H9 (cell line): ENCODE measurements at regions not wholly inside any gene's neighbourhood (a gene's known extent, or its start where the extent isn't known, plus 50 kb on each side); places are given as distances from the start of the nearest gene placed in this dataset.

ENCODE experiments used
- DNase-seq: peaks from one replicate; pipeline ENCODE4 v3.0.0-alpha.2; 2017
- H2AFZ ChIP-seq: one replicate; pipeline ENCODE4 v1.6.1; 2013; ENCODE audit warnings: mild to moderate bottlenecking, low read length, control low read depth, moderate library complexity
- H2AK5ac ChIP-seq: 2 replicates; pipeline ENCODE4 v1.6.1; 2013; ENCODE audit warnings: low read length, control low read depth, mixed read lengths; ENCODE audit not compliant: insufficient read length
- H2BK120ac ChIP-seq: one replicate; pipeline ENCODE4 v1.6.1; 2013; ENCODE audit warnings: low read depth, mild to moderate bottlenecking, low read length, control low read depth, inconsistent platforms; ENCODE audit not compliant: poor library complexity, severe bottlenecking
- H2BK12ac ChIP-seq: 2 replicates; pipeline ENCODE4 v1.6.1; 2013; ENCODE audit warnings: low read length, control low read depth, mixed read lengths, low read depth; ENCODE audit not compliant: insufficient read length
- H2BK15ac ChIP-seq: 2 replicates; pipeline ENCODE4 v1.6.1; 2013; ENCODE audit warnings: low read depth, low read length, control low read depth
- H2BK20ac ChIP-seq: one replicate; pipeline ENCODE4 v1.6.1; 2013; ENCODE audit warnings: low read depth, mild to moderate bottlenecking, low read length, control low read depth, inconsistent platforms; ENCODE audit not compliant: poor library complexity, severe bottlenecking
- H2BK5ac ChIP-seq: 2 replicates; pipeline ENCODE4 v1.6.1; 2013; ENCODE audit warnings: low read length, control low read depth, mixed read lengths; ENCODE audit not compliant: insufficient read length
- H3K14ac ChIP-seq: 2 replicates; pipeline ENCODE4 v1.6.1; 2013; ENCODE audit warnings: low read length, control low read depth; ENCODE audit not compliant: insufficient read depth
- H3K18ac ChIP-seq: 2 replicates; pipeline ENCODE4 v1.6.1; 2013; ENCODE audit warnings: low read depth, mild to moderate bottlenecking, mixed read lengths, low read length, control low read depth; ENCODE audit not compliant: insufficient read length
- H3K23ac ChIP-seq: 2 replicates; pipeline ENCODE4 v1.6.1; 2013; ENCODE audit warnings: low read length, control low read depth, mixed read lengths, low read depth; ENCODE audit not compliant: insufficient read length
- H3K23me2 ChIP-seq: 2 replicates; pipeline ENCODE4 v1.6.1; 2013; ENCODE audit warnings: low read depth, mild to moderate bottlenecking, mixed read lengths, low read length, control low read depth; ENCODE audit not compliant: insufficient read length, poor library complexity, severe bottlenecking
- H3K27ac ChIP-seq: 2 replicates; pipeline ENCODE4 v1.5.1; 2013; ENCODE audit warnings: low read length, control low read depth, mixed read lengths, low read depth; ENCODE audit not compliant: insufficient read length
- H3K27me3 ChIP-seq: 2 replicates; pipeline ENCODE4 v1.6.1; 2013; ENCODE audit warnings: low read length, control low read depth, inconsistent platforms; ENCODE audit not compliant: insufficient read depth
- H3K4ac ChIP-seq: 2 replicates; pipeline ENCODE4 v1.6.1; 2013; ENCODE audit warnings: low read depth, mild to moderate bottlenecking, control low read depth, inconsistent platforms, low read length, moderate library complexity
- H3K4me1 ChIP-seq: 2 replicates; pipeline ENCODE4 v1.6.1; 2013; ENCODE audit warnings: low read length, control low read depth, inconsistent platforms; ENCODE audit not compliant: insufficient read depth
- H3K4me2 ChIP-seq: 2 replicates; pipeline ENCODE4 v1.6.1; 2013; ENCODE audit warnings: low read length, control low read depth, mixed read lengths; ENCODE audit not compliant: insufficient read length, insufficient read depth
- H3K56ac ChIP-seq: 2 replicates; pipeline ENCODE4 v1.6.1; 2013; ENCODE audit warnings: low read depth, mild to moderate bottlenecking, mixed read lengths, low read length, control low read depth; ENCODE audit not compliant: insufficient read length
- H3K79me1 ChIP-seq: 2 replicates; pipeline ENCODE4 v1.6.1; 2013; ENCODE audit warnings: low read depth, mild to moderate bottlenecking, moderate library complexity, low read length, control low read depth, inconsistent platforms; ENCODE audit not compliant: insufficient read depth, poor library complexity, severe bottlenecking
- H3K79me2 ChIP-seq: 2 replicates; pipeline ENCODE4 v1.6.1; 2013; ENCODE audit warnings: low read length, control low read depth, inconsistent platforms; ENCODE audit not compliant: insufficient read depth
- H3K9ac ChIP-seq: 2 replicates; pipeline ENCODE4 v1.6.1; 2013; ENCODE audit warnings: low read length, control low read depth, mixed read lengths; ENCODE audit not compliant: insufficient read length; ENCODE audit errors: extremely low read depth
- H3K9me3 ChIP-seq: one replicate; pipeline ENCODE4 v1.6.1; 2013; ENCODE audit warnings: low read depth, low read length, inconsistent platforms; ENCODE audit not compliant: control insufficient read depth
- H3T11ph ChIP-seq: one replicate; pipeline ENCODE4 v1.6.1; 2013; ENCODE audit warnings: mild to moderate bottlenecking, low read length, control low read depth, inconsistent platforms
- H4K20me1 ChIP-seq: one replicate; pipeline ENCODE4 v1.6.1; 2013; ENCODE audit not compliant: control insufficient read depth, insufficient read length, insufficient read depth
- H4K5ac ChIP-seq: 2 replicates; pipeline ENCODE4 v1.6.1; 2013; ENCODE audit warnings: low read depth, mild to moderate bottlenecking, mixed read lengths, low read length, control low read depth; ENCODE audit not compliant: insufficient read length
- H4K8ac ChIP-seq: replicated peaks from 2 replicates; pipeline ENCODE4 v1.6.1; 2013; ENCODE audit warnings: low read length, control low read depth, mixed read lengths, low read depth; ENCODE audit not compliant: insufficient read length
- H4K91ac ChIP-seq: 2 replicates; pipeline ENCODE4 v1.6.1; 2013; ENCODE audit warnings: low read depth, mild to moderate bottlenecking, moderate library complexity, mixed read lengths, low read length, control low read depth; ENCODE audit not compliant: insufficient read length
- H3K27ac Mint-ChIP-seq, 3 experiments: 2 replicates in 2 of 3; 3 replicates in 1 of 3; pipeline ENCODE4 v1.8.0; 2020 to 2021; ENCODE audit warnings: mixed read lengths in 3 of 3, mild to moderate bottlenecking in 1 of 3, moderate library complexity in 1 of 3
- H3K27me3 Mint-ChIP-seq: 2 replicates; pipeline ENCODE4 v1.8.0; 2021; ENCODE audit warnings: low read depth, mild to moderate bottlenecking, moderate library complexity, mixed read lengths
- H3K36me3 Mint-ChIP-seq, 3 experiments: 2 replicates in 2 of 3; 3 replicates in 1 of 3; pipeline ENCODE4 v1.8.0; 2020 to 2021; ENCODE audit warnings: low read depth in 3 of 3, mixed read lengths in 3 of 3; ENCODE audit not compliant: insufficient read depth in 1 of 3
- H3K4me1 Mint-ChIP-seq, 2 experiments: 2 replicates each; pipeline ENCODE4 v1.8.0; 2020; ENCODE audit warnings: mixed read lengths in 2 of 2
- H3K4me3 Mint-ChIP-seq, 2 experiments: 2 replicates in 1 of 2; 3 replicates in 1 of 2; pipeline ENCODE4 v1.8.0; 2020 to 2021; ENCODE audit warnings: mild to moderate bottlenecking in 2 of 2, mixed read lengths in 2 of 2, moderate library complexity in 1 of 2
- H3K9me3 Mint-ChIP-seq, 2 experiments: 2 replicates in 1 of 2; 3 replicates in 1 of 2; pipeline ENCODE4 v1.8.0; 2020; ENCODE audit warnings: mild to moderate bottlenecking in 2 of 2, mixed read lengths in 2 of 2, moderate library complexity in 1 of 2
- WGBS: extraction: QIAGEN DNeasy Blood & Tissue Kit; methylation state at CpG from one replicate; pipeline ENCODE4 v1.1.7; 2013; ENCODE audit warnings: missing lambda C conversion rate, low lambda C conversion rate, mixed read lengths; ENCODE audit not compliant: insufficient read length; ENCODE audit errors: extremely low coverage; 5-methylcytosine and 5-hydroxymethylcytosine counted together
- TF ChIP-seq, protein P1 (sequence below): fragments of 200-600 bp; sonication (generic); conservative IDR thresholded peaks from 3 replicates; pipeline ENCODE4 v1.8.0; 2021; ENCODE audit warnings: antibody characterized with exemption, mild to moderate bottlenecking

DNA sequence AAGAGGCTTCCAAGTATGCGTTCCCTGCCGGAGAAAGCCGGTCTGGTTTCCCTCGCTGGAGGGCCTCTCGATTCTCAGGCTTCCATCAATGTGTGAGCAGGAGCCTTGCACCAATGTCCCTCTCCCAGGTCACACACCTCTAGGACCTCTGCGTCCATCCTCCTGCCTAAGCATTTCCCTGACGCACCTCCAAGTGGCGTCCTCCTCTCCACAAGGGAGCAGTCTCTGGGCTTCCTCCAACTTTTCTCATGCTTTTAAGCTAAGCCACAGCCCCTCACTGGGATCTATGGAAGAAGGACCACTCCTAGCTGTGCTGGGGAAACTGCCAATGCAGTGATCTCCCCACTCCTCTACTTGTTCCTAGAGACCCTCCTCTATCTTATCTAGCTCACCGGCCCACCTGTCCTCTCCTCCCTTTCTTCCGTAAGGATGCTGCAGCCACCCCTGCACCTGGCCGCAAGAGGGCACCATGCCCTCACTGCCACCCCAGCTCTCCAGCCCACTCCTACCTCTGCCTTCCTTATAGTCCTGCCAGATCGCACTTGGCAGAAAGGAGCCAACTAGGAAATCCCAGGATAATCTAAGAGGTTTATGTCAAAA, 258.7 kb downstream of the LRFN2 start:
- DNase-seq: peak; percentile 89
- H3K79me1 ChIP-seq: no peaks in the 10 kb centered on the region
- peaks cover 5% of the 10 kb centered on the region; the same call in 1 of the 2 replicates for H3K4me1 ChIP-seq
- no peak overlapping the region for H2AK5ac ChIP-seq
- H3K14ac ChIP-seq: no peak overlapping the region
- Mint-ChIP-seq H3K27ac (peak overlapping the region in 2 of 3 experiments; percentile 50 to 83; a peak in 4 of 7 replicates), H3K27me3 (peaks cover 35% of the 10 kb centered on the region), H3K4me3 (peak overlapping the region in 1 of 2 experiments; percentile 6; a peak in 2 of 5 replicates), H3K9me3 (no peaks in the 10 kb centered on the region), H3K4me1 (peaks cover 62 to 69% of the 10 kb centered on the region in 2 experiments), H3K36me3 (no peaks in the 10 kb centered on the region)
- H3K56ac ChIP-seq: no peak overlapping the region
- H2AFZ ChIP-seq: no peak overlapping the region
- no peaks in the 10 kb centered on the region for H3K23me2 ChIP-seq
- H2BK120ac ChIP-seq: no peak overlapping the region
- TF ChIP-seq, protein P1, sequence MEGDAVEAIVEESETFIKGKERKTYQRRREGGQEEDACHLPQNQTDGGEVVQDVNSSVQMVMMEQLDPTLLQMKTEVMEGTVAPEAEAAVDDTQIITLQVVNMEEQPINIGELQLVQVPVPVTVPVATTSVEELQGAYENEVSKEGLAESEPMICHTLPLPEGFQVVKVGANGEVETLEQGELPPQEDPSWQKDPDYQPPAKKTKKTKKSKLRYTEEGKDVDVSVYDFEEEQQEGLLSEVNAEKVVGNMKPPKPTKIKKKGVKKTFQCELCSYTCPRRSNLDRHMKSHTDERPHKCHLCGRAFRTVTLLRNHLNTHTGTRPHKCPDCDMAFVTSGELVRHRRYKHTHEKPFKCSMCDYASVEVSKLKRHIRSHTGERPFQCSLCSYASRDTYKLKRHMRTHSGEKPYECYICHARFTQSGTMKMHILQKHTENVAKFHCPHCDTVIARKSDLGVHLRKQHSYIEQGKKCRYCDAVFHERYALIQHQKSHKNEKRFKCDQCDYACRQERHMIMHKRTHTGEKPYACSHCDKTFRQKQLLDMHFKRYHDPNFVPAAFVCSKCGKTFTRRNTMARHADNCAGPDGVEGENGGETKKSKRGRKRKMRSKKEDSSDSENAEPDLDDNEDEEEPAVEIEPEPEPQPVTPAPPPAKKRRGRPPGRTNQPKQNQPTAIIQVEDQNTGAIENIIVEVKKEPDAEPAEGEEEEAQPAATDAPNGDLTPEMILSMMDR: peak; percentile 99
- H3K79me2 ChIP-seq: no peaks in the 10 kb centered on the region
- no peak overlapping the region for H3K27ac ChIP-seq
- H2BK20ac ChIP-seq: no peak overlapping the region
- no peak overlapping the region for H3K4ac ChIP-seq
- H3K23ac ChIP-seq: no peak overlapping the region
- no peaks in the 10 kb centered on the region for H3K9me3 ChIP-seq
- no peak overlapping the region for H2BK15ac ChIP-seq
- no CpG with 5 or more reads among the region's 12 CpGs for WGBS
- H4K20me1 ChIP-seq: no peaks in the 10 kb centered on the region
- H3T11ph ChIP-seq: no peak overlapping the region
- H2BK5ac ChIP-seq: no peak overlapping the region
- H4K8ac ChIP-seq: no peak overlapping the region
- H2BK12ac ChIP-seq: no peak overlapping the region
- H3K4me2 ChIP-seq: peak overlapping the region; percentile 12
- no peak overlapping the region for H3K9ac ChIP-seq
- no peak overlapping the region for H3K18ac ChIP-seq
- H4K91ac ChIP-seq: no peak overlapping the region
- H4K5ac ChIP-seq: no peak overlapping the region
- H3K27me3 ChIP-seq: no peaks in the 10 kb centered on the region
